LoVo (cell line): ENCODE measurements at regions not wholly inside any gene's neighbourhood (a gene's known extent, or its start where the extent isn't known, plus 50 kb on each side); places are given as distances from the start of the nearest gene placed in this dataset.
"Not testable (repeated sequence)": the region's sequence is repeated elsewhere in the genome, so short reads cannot be mapped to it uniquely, and the experiment has no call there.

ENCODE experiments used
- DNase-seq: peaks from one replicate; pipeline ENCODE4 v3.0.0-alpha.2; 2016; ENCODE audit warnings: low spot score

GRCh38 chr6:9307187-9307586 lies 871.8 kb upstream of the SLC35B3 start:
- no peak for DNase-seq

DNA sequence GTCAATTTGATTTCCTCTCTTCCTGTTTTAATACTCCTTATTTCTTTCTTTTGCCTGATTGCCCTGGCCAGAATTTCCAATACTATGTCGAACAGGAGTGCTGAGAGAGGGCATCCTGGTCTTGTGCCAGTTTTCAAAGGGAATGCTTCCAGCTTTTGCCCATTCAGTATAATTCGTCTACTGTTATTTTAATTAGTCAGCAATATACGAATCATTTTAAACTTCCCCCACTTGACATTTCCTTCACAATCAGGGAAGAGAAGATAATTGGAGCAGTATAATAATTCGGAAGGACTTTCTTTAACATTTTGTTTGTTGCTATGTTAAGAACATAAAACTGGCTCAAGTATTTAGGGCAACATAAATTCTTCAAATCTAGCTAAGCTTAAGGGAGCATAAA lies 860.3 kb upstream of the SLC35B3 start:
- DNase-seq: no peak

DNA sequence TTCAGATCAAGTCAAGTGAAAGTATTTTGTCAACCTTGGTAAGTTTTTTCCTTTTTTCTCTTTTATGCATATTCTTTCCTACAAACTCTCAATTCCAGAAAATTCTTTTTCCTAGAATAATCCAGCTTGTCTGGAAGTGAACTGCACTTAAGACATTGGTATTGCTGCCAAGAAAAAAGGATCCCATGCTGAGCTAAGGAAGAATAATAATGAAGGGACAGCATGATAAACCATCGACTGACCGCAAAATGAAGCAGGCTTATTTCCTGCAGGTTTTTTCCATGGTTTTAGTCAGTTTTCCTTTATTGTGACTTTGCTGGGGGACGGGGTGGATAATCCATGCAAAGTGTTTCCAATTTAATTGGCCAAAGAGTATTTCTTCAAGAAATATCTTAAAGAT lies 857.6 kb upstream of the SLC35B3 start:
- DNase-seq: no peak

GRCh38 chr6:9290342-9290741 lies 855.0 kb upstream of the SLC35B3 start:
- not testable (repeated sequence) for DNase-seq

DNA sequence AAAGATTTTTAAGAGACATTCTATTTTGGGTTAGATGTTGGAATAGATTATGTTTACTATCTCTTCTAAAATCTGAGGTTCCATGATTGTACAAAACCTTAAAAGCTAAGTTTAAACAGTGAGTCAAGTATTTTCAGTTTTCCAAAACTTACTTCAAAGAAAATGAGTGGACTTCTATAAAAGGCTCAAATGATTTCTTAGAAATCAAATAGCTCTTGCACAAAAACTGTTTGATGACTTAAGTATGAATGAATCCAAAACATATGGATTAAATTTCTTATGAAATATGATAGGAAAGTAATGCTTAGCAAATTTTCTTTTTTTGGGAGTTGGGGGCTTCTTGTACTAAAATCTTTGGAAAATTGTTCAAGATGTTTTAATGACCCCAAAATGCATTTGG lies 837.3 kb upstream of the SLC35B3 start:
- no peak for DNase-seq

DNA sequence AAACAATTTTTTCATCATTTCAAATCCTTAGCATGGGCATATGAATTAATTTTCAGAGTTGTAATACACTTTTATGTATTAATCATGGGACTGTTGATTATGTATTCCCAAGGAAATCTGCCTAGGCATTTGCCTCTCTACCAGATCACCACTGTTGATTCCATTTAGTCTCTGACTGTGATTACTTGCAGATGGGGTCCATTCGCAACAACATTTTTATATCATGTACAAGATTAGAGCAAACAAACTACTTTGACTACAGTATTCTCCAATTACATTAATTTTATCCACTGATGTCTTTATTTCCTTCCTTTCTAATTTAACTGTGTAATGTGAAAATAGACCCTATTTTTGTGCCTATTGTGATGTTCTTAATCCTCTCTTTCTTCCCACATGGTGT lies 831.4 kb upstream of the SLC35B3 start:
- no peak for DNase-seq

DNA sequence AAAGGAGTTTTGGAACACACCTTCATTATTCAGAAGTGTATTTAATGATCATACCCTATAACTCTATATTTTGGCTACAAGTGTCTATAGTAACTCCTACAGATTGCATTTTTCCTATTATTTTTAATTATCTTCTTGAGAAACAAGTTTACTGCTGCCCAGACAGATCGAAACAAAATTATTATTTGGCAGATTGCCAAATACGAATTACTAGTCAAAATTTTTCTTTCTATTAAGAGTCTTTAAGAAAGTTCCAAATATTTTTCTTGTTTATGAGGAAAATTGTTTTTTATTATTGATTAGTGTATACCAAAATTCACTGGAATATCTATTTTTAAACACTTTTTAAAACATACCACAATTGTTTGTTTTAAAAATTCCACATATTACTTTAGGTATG lies 821.9 kb upstream of the SLC35B3 start:
- DNase-seq: no peak

- no peak for DNase-seq
These were observed 818.9 kb upstream of the SLC35B3 start for GRCh38 chr6:9254251-9254650.

GRCh38 chr6:9252799-9253198 lies 817.5 kb upstream of the SLC35B3 start:
- DNase-seq: no peak

DNA sequence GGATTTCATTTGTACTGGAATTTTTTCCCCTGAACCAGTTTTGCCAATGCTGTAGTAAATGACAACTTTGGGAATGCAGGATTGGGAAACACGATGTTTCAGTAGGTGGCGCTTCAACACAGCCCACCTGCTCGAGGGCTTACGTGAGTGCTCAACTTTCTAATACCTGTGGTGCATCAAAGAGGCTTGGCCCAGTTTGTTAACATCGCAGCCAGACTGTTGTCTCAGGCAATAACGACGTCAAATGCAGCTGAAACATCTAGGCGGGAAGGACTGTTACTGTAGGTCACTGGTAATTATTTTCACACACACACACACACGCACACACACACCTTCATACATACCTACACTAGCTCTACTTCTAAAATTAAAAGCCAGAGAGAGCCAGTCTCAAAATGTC lies 815.5 kb upstream of the SLC35B3 start:
- peak; percentile 44 for DNase-seq

- DNase-seq: no peak
These were observed 812.8 kb upstream of the SLC35B3 start for GRCh38 chr6:9248133-9248532.

- DNase-seq: no peak
These were observed 805.5 kb upstream of the SLC35B3 start for GRCh38 chr6:9240861-9241260.

DNA sequence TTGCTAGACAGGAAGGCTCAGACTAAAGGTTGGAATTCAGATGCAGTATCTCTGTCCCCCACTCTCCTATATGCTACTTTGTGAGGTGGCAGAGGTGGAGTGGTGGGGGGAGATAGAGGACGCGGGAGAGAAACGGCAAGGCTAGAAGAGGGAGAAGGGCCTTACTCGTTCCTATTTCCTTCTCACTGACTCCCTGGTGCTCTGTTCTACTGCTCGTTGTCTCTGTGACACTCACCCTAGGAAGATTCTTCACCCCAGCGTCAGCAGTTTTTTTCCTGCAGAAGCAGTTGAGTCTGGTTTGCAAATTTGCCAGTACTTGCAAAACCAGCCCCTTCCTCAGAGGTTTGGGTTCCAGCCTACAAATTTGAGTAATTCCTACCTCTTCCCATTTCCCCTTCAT lies 801.1 kb upstream of the SLC35B3 start:
- no peak for DNase-seq

- DNase-seq: no peak
These were observed 798.3 kb upstream of the SLC35B3 start for GRCh38 chr6:9233686-9234085.

- no peak for DNase-seq
These were observed 797.9 kb upstream of the SLC35B3 start for GRCh38 chr6:9233226-9233625.

GRCh38 chr6:9225441-9225871 lies 790.1 kb upstream of the SLC35B3 start:
- DNase-seq: no peak

- no peak for DNase-seq
These were observed 789.2 kb upstream of the SLC35B3 start for GRCh38 chr6:9224539-9224938.

DNA sequence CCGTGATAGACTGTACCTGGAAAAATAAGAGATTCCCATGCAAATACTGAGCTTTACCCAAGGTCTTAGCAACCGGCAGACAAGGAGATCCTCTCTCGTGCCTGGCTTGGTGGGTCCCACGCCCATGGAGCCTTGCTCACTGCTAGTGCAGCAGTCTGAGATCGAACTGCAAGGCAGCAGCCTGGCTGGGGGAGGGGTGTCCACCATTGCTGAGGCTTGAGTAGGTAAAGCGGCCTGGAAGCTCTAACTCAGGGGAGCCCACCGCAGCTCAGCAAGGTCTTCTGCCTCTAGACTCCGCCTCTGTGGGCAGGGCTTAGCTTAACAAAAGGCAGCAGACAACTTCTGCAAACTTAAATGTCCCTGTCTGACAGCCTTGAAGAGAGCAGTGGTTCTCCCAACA lies 778.4 kb upstream of the SLC35B3 start:
- DNase-seq: not testable (repeated sequence)

DNA sequence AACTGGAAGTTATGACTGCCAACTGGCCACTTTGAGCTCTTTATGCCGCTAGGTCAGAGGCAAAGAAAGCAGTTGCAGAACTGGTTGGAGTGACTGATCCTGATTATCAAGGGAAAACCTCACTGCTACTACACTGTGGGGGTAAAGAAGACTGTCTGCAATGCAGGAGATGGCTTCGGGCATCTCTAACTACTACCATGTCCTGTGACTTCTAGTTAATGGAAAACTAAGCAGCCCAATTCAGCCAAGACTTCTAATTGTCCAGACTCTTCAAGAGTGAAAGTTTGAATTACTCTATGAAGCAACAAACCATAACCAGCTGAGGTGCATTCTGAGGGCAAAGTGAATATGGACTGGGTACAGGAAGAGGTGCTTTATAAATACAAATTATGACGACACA lies 773.6 kb upstream of the SLC35B3 start:
- DNase-seq: no peak

DNA sequence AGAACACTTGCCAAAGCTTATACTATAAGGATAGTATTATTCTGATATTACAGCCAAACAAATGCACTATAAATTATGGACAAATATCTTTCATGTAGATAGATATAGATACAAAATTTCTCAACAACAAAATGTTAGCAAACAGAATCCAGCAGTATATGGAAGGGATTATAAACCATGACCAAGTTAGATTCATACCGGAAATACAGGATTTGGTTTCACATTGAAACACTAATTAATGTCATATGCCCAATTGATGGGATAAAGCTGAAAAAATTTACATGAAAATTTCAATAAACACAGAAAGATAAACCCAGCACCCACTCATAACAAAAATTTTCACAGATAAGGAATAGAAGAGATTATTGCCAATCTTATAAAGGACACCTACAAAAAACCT lies 770.3 kb upstream of the SLC35B3 start:
- DNase-seq: no peak

DNA sequence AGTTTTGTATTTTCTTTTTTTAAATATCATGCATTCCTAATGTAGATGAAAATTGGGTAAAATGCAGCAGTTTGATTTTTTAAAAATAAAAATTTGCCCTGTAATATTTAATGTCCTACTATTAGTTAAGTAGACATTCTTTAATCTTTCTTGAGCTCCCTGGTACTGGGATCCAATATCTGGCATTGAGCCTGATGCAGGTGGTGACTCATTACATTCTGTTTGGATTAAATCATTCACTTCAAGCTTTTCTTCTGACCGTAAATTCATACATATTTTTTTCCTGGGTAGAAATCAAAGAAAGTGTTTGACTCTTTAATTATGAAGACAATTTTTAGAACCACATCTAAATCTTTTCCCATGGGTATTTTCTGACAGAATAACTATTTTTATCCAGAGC lies 768.8 kb upstream of the SLC35B3 start:
- DNase-seq: peak; percentile 36

DNA sequence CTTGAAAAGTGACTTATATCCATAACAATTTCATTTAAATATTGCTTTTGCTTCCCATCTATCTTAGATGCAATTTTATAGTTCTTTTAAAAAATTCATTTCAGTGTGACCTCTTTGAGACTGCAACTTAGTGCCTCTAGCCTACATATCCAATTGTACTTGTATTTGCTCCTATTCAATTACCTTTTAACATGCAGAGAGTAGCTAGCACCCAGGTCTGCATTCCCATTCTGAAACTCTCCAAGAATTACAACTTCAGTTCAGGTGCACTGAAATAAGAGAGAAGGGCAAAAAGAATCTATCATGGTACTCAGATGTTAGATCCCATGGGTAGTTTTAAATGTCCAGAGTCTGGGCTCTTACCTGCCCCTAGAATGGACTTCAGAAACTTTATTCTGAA lies 765.4 kb upstream of the SLC35B3 start:
- DNase-seq: no peak

GRCh38 chr6:9197726-9198125 lies 762.4 kb upstream of the SLC35B3 start:
- DNase-seq: no peak

DNA sequence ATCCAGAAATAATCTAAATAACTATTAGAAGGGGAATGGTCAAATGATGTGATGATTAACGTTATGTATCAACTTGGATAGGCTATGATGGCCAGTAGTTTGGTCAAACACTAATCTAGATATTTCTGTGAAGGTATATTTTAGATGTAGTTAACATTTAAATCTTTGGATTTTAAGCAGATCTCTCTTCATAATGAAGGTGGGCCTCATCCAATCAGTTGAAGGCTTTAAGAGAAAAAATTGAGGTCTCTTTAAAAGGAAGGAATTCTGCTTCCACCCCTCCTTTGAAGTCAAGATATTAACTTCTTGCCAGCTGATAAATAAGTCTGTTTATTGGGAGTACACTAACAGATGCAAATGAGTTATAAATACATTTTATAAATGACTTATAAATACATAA lies 760.0 kb upstream of the SLC35B3 start:
- DNase-seq: no peak

GRCh38 chr6:9192405-9192909 lies 757.1 kb upstream of the SLC35B3 start:
- no peak for DNase-seq
